Right lobe of liver (tissue), 4 donors: ENCODE measurements at regions not wholly inside any gene's neighbourhood (a gene's known extent, or its start where the extent isn't known, plus 50 kb on each side); places are given as distances from the start of the nearest gene placed in this dataset.

Experiments
- CTCF ChIP-seq, 4 donors: fragments of 200-600 bp in 3 of 4; fragments of 450-650 bp in 1 of 4; IDR thresholded peaks; one replicate each; pipeline versions ENCODE4 v1.5.1 to v1.8.0; 2016 to 2022; ENCODE audit warnings: antibody characterized with exemption in 4 of 4, mild to moderate bottlenecking in 2 of 4
- POLR2A ChIP-seq: fragments of 450-650 bp; IDR thresholded peaks from one replicate; pipeline ENCODE4 v1.6.1; 2017; ENCODE audit warnings: antibody characterized with exemption, mild to moderate bottlenecking
- donor health status: DM: no; HTN: no; CAD: no.
- donor health status: DM: no; HTN: no; CAD: no.
- donor health status: DM: no; HTN: yes; CAD: no.

GRCh38 chr12:97751704-97752103 is 289.1 kb downstream of the RMST start:
- TF ChIP-seq POLR2A (no peak), CTCF (IDR thresholded peaks at IDR 0.05) (no peak)
